CD4-positive, alpha-beta T cell (primary cell): ENCODE measurements at regions not wholly inside any gene's neighbourhood (a gene's known extent, or its start where the extent isn't known, plus 50 kb on each side); places are given as distances from the start of the nearest gene placed in this dataset.

ENCODE experiments used
- ATAC-seq: fragments of 200-7000 bp; cut with Tn5 transposase; one replicate; pipeline ENCODE4 v1.10.0; 2022; ENCODE audit warnings: mild to moderate bottlenecking; ENCODE audit not compliant: poor library complexity
- CTCF ChIA-PET: fragments of 350-600 bp; sonication (Branson Sonifier 250); formaldehyde crosslinking; loops from one replicate; lab custom pipeline; 2021; ENCODE audit warnings: antibody characterized with exemption, inconsistent platforms; lab: Charles Lee
- POLR2A ChIA-PET: fragments of 350-600 bp; sonication (Branson Sonifier 250); formaldehyde crosslinking; loops from one replicate; lab custom pipeline; 2021; ENCODE audit warnings: antibody characterized with exemption, inconsistent platforms; lab: Charles Lee
- DNase-seq, 14 experiments: peaks; one replicate each; pipeline ENCODE4 v3.0.0-alpha.2; 2013 to 2020; ENCODE audit warnings: mixed read lengths in 2 of 14
- H3K27ac ChIP-seq, 2 donors: one replicate each; pipeline versions ENCODE4 v1.5.1 to v1.7.0; 2013; ENCODE audit warnings: low read length in 2 of 2, low read depth in 1 of 2, mild to moderate bottlenecking in 1 of 2
- H3K27me3 ChIP-seq, 2 experiments: 1 replicate in 1 of 2; 2 replicates in 1 of 2; pipeline versions ENCODE4 v1.6.1 to v1.7.0; 2013; ENCODE audit warnings: low read length in 2 of 2, control low read depth in 1 of 2, mild to moderate bottlenecking in 1 of 2, moderate library complexity in 1 of 2; ENCODE audit not compliant: insufficient read depth in 2 of 2, control insufficient read depth in 1 of 2
- H3K36me3 ChIP-seq: one replicate; pipeline ENCODE4 v1.6.1; 2013; ENCODE audit warnings: low read length, control low read depth; ENCODE audit not compliant: insufficient read depth
- H3K4me1 ChIP-seq: one replicate; pipeline ENCODE4 v1.6.1; 2013; ENCODE audit warnings: low read length, control low read depth; ENCODE audit not compliant: insufficient read depth
- H3K4me3 ChIP-seq: one replicate; pipeline ENCODE4 v1.5.1; 2013; ENCODE audit warnings: mild to moderate bottlenecking, low read length, moderate library complexity
- H3K9me3 ChIP-seq, 2 experiments: 1 replicate in 1 of 2; 2 replicates in 1 of 2; pipeline versions ENCODE4 v1.6.1 to v1.7.0; 2013; ENCODE audit warnings: low read length in 2 of 2, mild to moderate bottlenecking in 2 of 2, control low read depth in 1 of 2, moderate library complexity in 1 of 2; ENCODE audit not compliant: control insufficient read depth in 1 of 2, insufficient read depth in 1 of 2
- H3K27ac Mint-ChIP-seq: one replicate; pipeline ENCODE4 v1.8.0; 2020; ENCODE audit warnings: mixed read lengths
- H3K27me3 Mint-ChIP-seq: one replicate; pipeline ENCODE4 v1.8.0; 2021; ENCODE audit warnings: mixed read lengths
- H3K36me3 Mint-ChIP-seq: one replicate; pipeline ENCODE4 v1.8.0; 2021; ENCODE audit warnings: low read depth, mixed read lengths
- H3K4me1 Mint-ChIP-seq: one replicate; pipeline ENCODE4 v1.8.0; 2021; ENCODE audit warnings: low read depth, mixed read lengths
- H3K4me3 Mint-ChIP-seq: one replicate; pipeline ENCODE4 v1.8.0; 2020; ENCODE audit warnings: mild to moderate bottlenecking, mixed read lengths
- H3K9me3 Mint-ChIP-seq: one replicate; pipeline ENCODE4 v1.8.0; 2020; ENCODE audit warnings: mixed read lengths
- CTCF ChIP-seq: fragments of 200-600 bp; IDR thresholded peaks from one replicate; pipeline ENCODE4 v1.8.0; 2022; ENCODE audit warnings: antibody characterized with exemption, mild to moderate bottlenecking
- intact Hi-C, 2 experiments: fragments of 100-400 bp; cut with DNase I in 1 of 2; cut with micrococcal nuclease in 1 of 2; formaldehyde crosslinking; loops; one replicate each; pipeline versions ENCODE4 v1.15.1 to v1.9.0; 2023 to 2025; cut with DNase I, micrococcal nuclease

DNA sequence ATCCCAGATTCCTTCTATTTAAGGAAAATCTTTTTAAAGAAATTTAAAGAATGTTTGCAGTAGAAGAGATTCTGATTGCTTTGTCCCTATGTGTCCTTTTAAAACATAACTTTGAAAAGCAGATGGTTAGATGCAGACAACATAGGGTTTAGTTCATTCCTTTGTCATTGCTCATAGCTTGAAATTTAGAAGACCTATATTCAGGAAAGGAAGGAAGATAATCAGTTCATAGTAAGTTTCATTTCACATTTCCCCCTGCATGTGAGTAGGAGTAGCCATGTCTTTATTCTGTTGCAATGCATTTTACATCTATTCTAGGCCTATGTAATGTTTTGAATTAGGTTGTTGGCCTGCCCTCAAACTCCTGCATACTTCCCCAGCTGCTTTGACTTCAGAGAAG, 197.9 kb upstream of the GRIK2 start:
- TF ChIP-seq CTCF: no peak
- H3K4me1 Mint-ChIP-seq: no peaks in the 10 kb centered on the region
- Histone ChIP-seq H3K27me3 (no peaks in the 10 kb centered on the region), H3K36me3 (no peaks in the 10 kb centered on the region), H3K9me3 (no peaks in the 10 kb centered on the region), H3K4me3 (no peak overlapping the region), H3K4me1 (no peaks in the 10 kb centered on the region), H3K27ac (no peak overlapping the region)
- ChIA-PET CTCF (no interaction called here), POLR2A (no interaction called here)
- no peaks in the 10 kb centered on the region for H3K36me3 Mint-ChIP-seq
- H3K4me3 Mint-ChIP-seq: no peak overlapping the region
- H3K27ac Mint-ChIP-seq: no peak overlapping the region
- H3K9me3 Mint-ChIP-seq: peaks cover 2% of the 10 kb centered on the region
- DNase-seq (no peak), ATAC-seq (no peak)
- H3K27me3 Mint-ChIP-seq: no peaks in the 10 kb centered on the region
- intact Hi-C loops: no loop called here

DNA sequence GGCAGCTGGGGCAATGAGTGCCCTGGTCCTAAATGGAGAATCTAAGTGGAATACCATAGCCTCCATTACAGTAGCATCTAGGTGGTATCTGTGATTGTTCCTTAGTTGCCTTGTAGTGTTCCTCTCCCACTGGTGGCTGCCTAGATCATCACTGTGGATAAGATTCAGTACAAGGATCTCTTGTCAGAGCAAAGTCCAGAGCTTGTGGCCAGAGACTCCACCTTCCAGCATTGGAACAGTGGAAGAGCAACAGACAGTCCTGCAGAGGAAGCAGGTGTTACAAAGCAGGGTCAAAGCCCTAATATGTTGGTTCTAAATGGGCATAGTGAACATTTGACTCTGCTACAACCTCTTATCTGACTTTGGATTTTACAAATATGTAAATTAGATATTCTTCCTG, 194.1 kb upstream of the GRIK2 start:
- Histone ChIP-seq H3K27me3 (no peaks in the 10 kb centered on the region), H3K9me3 (no peaks in the 10 kb centered on the region), H3K36me3 (no peaks in the 10 kb centered on the region), H3K4me3 (no peak overlapping the region), H3K4me1 (no peaks in the 10 kb centered on the region), H3K27ac (no peak overlapping the region)
- no peaks in the 10 kb centered on the region for H3K4me1 Mint-ChIP-seq
- intact Hi-C loops: no loop called here
- H3K9me3 Mint-ChIP-seq: peaks cover 4% of the 10 kb centered on the region
- no peak for ATAC-seq
- ChIA-PET POLR2A (no interaction called here), CTCF (no interaction called here)
- DNase-seq: no peak
- no peak overlapping the region for H3K27ac Mint-ChIP-seq
- no peaks in the 10 kb centered on the region for H3K27me3 Mint-ChIP-seq
- TF ChIP-seq CTCF: no peak
- H3K36me3 Mint-ChIP-seq: no peaks in the 10 kb centered on the region
- no peak overlapping the region for H3K4me3 Mint-ChIP-seq

GRCh38 chr6:101202867-101203374, 190.6 kb upstream of the GRIK2 start:
- Mint-ChIP-seq H3K4me1 (no peaks in the 10 kb centered on the region), H3K36me3 (no peaks in the 10 kb centered on the region), H3K27me3 (no peaks in the 10 kb centered on the region), H3K4me3 (no peak overlapping the region), H3K9me3 (peaks cover 4% of the 10 kb centered on the region), H3K27ac (no peak overlapping the region)
- DNase-seq (no peak), ATAC-seq (no peak)
- intact Hi-C loops: no loop called here
- ChIA-PET CTCF (no interaction called here), POLR2A (no interaction called here)
- H3K4me3 ChIP-seq: no peak overlapping the region
- no peaks in the 10 kb centered on the region for H3K27me3 ChIP-seq
- no peak overlapping the region for H3K27ac ChIP-seq
- no peaks in the 10 kb centered on the region for H3K4me1 ChIP-seq
- no peak for TF ChIP-seq CTCF
- H3K36me3 ChIP-seq: no peaks in the 10 kb centered on the region
- no peaks in the 10 kb centered on the region for H3K9me3 ChIP-seq
